Stimulated activated CD4-positive, alpha-beta T cell treated with anti-CD3 and anti-CD28 coated beads, TNF-alpha, amount 100 ng/mL, for 4 hours (primary cell): ENCODE measurements at regions not wholly inside any gene's neighbourhood (a gene's known extent, or its start where the extent isn't known, plus 50 kb on each side); places are given as distances from the start of the nearest gene placed in this dataset.
"Not testable (repeated sequence)": the region's sequence is repeated elsewhere in the genome, so short reads cannot be mapped to it uniquely, and the experiment has no call there.

ENCODE experiments used
- DNase-seq, 3 experiments: peaks; one replicate each; pipeline ENCODE4 v3.0.0-alpha.2; 2020; ENCODE audit warnings: low read depth in 3 of 3

DNA sequence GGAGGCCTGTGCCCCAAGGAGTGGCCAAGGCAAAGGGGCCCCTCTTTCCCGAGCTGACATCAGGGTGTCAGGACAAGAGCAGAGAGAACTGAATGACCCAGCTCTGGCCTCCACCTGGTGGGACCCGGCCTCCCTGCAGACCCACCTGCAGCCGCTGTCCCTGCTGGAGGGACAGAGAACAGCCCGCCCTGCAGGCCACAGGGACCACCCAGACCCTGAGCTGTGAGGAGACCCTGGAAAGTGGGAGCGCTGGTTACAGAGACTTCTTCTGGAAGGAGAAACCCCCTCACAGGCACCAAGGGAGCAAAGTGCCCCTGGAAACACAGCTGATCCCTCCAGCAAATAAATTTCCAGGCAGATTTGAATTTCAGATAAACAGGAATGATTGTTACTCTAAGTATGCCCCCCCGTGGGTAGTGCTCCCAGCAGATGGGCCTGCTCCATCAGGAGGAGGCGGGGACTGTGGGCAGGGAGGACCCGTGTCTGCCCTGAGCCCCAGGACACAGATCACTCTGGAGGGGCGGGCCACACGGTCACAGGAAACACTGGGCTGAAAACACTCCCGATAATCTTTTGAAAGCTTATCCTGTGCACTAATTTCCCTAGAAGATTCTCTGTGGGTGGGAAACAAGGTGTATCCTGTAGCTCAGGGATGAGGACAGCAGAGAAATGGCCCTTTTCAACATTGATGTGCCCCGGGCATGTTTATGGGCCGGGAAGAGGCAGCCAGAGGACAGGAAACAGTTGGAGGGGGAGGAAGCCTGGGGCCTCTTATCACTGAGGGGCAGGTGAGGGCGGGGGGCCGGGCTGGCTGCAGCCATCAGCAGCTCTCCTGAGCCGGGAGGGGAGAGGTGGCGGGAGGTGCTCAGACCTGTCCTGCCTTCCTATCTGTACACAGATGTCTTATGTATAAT is 276.0 kb downstream of the ADGRD1 start:
- DNase-seq: no peak

GRCh38 chr12:131230340-131231031 is 276.8 kb downstream of the ADGRD1 start:
- no peak for DNase-seq

DNA sequence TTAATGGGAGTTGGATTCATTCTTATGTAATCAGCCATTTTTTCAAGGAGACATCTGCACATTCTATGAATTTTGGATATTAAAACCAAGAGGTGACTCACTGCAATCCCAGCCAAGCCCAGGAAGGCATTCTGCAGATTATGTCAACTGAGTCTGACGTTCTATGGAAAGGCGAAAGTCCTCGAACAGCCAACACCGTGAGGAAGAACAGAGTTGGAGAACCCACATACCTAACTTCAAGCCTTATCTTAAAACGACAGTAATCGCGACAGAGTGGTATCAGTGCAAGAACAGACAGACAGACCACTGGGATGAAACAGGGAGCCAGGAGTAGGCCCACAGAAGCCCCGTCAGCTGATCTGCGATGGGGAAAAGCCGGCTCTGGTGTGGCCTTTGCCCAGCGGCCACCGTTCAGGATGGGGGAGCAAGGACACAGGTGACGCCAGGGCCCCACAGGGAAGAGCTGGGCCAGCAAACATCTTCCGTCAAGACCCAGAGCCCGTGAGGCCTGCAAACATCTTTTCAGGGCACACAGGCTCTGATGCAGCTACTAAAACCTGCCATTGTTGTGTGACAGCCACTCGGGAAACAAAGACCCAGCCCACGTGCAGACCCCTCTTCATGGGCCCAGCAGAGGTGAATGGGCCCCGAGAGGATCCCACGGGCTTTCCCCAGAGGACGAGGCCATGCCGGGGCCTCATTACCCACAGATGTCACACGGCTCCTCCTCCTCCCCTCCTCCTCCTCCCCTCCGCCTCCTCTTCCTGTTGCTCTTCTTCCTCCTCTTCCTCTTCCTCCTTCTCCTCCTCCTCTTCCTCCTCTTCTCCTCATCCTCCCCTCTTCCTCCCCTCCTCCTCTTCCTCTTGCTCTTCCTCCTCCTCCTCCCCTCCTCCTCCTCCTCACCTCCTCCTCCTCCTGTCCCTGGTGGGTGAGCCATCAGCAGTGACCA is 277.6 kb downstream of the ADGRD1 start:
- no peak for DNase-seq

- no peak for DNase-seq
Measured at GRCh38 chr12:131232036-131232435, 278.3 kb downstream of the ADGRD1 start.

- DNase-seq: not testable (repeated sequence)
Measured at GRCh38 chr12:131232872-131233271, 279.2 kb downstream of the ADGRD1 start.

GRCh38 chr12:131233850-131234789 is 280.4 kb downstream of the ADGRD1 start:
- DNase-seq: not testable (repeated sequence)

DNA sequence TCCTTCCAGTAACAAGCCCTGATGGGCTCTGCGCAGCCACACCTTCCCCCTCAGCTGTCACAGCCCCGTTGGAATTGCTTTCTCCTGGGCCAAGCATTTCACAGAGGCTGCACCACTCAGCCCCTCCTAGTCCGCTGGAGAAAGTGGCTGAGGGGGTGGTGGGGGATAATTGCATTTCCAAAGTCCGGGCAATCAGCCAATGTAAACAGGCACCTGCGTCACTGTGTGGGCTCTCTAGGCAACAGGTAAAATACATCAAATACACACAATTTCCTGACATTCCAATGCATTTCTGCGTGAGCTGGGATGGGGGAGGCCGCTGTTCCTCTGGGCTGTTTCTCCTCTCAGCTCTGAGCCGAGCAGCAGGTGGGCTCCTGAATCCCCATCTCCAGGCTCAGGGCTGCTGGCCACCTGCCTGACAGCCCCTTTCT is 281.1 kb downstream of the ADGRD1 start:
- not testable (repeated sequence) for DNase-seq

GRCh38 chr12:131235871-131236271 is 282.2 kb downstream of the ADGRD1 start:
- no peak for DNase-seq

DNA sequence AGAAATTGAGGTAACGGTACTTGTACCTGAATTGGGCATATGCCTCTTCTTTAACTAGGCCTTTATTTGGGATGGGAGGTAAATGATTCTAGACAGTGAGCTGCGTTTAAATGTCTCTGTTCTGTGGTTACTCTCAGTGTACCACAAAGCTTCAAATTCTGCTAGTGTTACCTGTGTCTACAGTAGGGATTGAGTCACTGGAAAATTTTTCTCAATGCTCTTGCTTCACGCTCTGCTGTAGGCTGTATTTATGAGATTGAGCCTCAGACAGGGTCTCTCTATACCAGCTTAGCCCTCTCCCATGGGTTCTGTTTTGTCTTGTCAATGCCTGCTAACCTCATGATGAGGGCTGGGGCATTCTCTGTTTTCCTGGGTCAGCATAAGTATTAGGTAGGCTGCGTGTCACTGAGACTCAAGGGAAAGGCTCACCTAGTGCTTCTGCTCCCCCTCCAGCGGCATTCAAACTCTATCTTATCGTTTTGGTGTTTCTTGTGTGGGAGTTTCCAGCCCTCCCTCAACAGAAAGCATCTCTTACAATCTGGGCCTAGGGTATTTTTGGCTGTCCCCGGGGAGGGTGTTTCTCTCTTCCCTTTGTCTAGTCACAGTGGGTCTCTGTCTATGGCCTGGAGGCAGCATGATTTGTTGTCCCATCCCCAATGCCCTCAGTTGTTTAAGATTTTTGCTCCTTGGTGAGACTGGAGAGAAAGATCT is 285.8 kb downstream of the ADGRD1 start:
- no peak for DNase-seq

DNA sequence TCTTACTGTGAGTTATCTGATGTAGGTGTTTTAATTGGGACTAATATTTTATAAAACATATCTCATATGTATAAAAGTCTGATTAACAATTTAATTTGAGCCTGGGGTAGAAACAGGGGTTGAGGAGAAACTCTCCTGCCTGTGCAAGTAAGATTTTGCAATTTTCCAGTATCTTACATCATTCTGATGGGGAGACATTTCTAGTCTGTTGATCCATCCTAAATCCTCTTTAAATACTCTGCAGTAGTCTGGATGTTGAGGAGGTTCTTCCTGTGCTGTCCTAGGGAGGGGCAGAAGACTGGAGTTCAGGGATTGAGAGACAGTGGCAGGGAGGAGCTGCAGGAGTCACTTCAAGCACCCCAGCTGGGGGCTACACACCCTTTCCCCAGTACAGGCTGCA is 287.8 kb downstream of the ADGRD1 start:
- DNase-seq: no peak

DNA sequence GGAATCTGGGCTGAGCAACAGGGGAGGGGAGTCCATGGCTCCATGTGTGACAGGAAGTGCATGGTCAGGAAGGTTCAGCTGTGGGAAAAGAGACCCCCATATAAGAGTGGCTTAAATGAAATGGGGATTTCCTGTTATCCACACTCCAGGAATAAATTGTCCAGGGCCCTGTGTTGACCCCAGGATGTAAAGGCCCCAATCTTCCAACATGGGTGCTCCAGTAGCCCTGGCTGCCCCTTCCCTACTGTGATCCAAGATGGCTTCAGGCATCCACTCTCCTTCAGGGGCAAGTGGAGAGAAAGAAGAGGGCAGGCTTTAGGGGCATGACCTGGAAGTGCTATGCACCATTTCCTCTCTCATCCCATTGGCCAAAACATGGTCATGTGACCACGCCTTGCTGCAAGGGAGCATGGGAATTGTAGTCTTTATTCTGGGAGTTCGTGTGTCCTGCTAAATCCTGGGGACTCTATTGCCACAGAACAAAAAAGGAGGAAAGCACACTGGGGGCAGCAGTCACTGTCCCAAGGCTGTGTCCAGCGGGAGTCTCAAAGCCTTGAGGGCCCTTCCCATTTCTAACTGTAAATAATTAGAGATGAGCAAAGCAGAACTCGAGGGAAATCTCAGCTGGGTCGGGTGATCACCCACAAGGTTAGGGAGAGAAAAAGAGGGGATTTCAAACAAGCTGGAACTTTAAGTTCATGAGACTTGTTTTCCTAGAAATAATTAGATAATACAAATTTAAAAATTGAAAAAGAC is 289.2 kb downstream of the ADGRD1 start:
- DNase-seq: no peak

DNA sequence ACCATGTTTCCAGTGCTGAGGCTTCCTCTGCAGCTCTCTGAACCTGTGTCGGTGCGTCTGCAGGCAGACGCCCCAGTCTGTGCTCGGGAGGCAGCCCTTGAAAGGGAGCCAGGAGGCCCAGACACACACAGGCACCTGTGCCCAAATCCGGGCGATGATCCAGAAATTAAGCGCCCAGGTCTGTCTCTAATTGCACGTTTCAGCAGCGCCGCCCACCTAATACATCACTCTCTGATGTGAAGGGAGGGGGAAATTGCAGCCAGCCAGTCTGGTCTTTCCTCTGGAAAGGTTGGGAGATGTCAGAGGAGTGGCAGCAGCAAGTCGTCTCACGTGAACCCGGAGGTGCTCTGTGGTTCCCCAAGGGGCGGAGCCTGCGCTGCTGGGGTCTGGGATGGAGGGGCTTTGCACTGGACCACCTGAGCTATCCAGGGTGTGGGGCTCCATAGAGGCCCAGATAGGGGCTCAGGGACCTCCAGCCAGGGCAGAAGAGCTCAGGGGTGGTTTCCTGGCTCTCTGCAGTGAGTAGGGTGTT is 290.5 kb downstream of the ADGRD1 start:
- DNase-seq: not testable (repeated sequence)

DNA sequence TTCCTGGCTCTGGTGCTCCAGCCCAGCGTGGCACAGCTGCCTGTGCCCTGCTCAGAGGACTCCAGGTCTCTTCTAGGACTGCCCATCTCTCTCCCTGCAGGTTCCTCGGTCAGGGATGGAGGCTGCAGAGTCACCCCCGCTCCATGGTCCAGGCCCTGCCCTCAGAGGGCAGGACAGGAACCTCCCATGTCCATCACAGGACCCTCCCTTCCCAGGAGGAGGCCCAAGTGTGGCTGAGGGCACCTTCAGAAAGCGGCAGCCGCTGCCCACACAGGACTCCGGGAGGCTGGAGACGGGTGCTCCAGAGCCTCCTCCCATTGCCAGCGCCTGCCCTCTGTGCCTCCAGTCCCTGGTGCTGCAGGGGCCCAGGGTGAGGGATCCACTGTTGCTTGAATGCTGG is 291.5 kb downstream of the ADGRD1 start:
- DNase-seq: not testable (repeated sequence)

GRCh38 chr12:131245564-131246355 is 292.1 kb downstream of the ADGRD1 start:
- DNase-seq: no peak

GRCh38 chr12:131247026-131247725 is 293.5 kb downstream of the ADGRD1 start:
- DNase-seq: not testable (repeated sequence)

DNA sequence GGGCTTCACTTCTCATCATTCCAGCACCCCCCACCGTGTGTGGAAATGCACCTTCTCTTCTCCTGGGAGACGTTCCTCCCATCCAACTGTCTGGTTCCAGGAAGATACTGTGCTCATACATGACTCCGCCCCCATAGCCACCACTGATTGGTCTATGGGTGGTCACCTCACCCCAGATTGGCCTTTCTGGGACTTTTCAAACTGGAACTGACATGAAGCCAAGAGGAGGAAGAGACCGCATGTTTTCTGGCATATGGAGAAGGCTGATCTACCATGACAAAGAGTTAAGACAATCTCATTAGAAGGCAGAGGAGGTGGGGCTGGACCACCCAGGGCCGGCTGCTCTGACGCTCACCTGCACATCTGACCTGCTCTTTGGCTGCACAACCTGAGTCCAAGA is 294.2 kb downstream of the ADGRD1 start:
- not testable (repeated sequence) for DNase-seq

DNA sequence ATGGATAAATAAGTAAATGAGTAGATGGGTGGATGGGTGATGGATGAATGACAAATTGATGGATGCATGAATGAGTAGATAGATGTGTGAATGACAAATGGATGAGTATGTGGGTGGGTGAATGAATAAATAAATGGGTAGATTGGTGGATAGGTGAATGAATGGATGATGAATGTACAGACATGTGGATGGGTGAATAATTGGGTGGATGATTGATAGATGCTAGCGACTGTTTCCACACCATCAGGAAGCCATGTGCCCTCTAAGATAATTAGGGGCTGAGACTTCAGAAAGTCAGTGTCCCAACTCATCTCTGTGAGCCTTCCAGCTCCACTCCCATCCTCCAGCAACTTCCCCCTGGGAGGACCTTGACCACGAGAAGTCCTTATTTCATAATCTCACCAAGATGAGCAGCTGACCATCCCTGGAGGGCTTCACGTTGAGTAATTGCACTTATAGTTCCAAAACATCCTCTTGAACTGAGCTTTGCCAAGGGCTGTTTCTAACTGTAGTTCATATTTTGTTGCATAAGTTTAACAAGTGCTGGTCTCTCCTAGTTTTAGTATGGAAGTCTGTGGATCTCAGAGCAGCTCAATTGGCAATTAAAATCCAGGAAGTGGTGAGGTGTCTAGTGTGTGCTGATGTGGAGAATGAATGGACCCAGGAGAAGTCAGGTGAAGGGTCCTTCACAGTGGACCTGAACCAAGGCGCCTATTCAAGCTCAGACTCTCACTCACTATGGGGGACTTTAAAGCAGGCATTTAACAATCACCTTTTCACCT is 295.7 kb downstream of the ADGRD1 start:
- DNase-seq: no peak
